GM12872 (cell line): ENCODE measurements at regions not wholly inside any gene's neighbourhood (a gene's known extent, or its start where the extent isn't known, plus 50 kb on each side); places are given as distances from the start of the nearest gene placed in this dataset.

ENCODE experiments used
- CTCF ChIP-seq: IDR thresholded peaks from 3 replicates; pipeline ENCODE4 v1.5.1; 2011; ENCODE audit warnings: low read depth, mild to moderate bottlenecking, low read length, moderate library complexity; ENCODE audit not compliant: insufficient read depth

GRCh38 chr6:91352321-91352720 is 765.4 kb upstream of the MAP3K7 start:
- no peak for TF ChIP-seq CTCF

GRCh38 chr6:91350146-91350908 is 763.5 kb upstream of the MAP3K7 start:
- TF ChIP-seq CTCF, result no peak

- TF ChIP-seq CTCF, result no peak
Observed at GRCh38 chr6:91341473-91341872, 754.6 kb upstream of the MAP3K7 start.

GRCh38 chr6:91340896-91341395 is 754.1 kb upstream of the MAP3K7 start:
- no peak for TF ChIP-seq CTCF

- TF ChIP-seq CTCF, result peak; percentile 16; the same call in 1 of the 3 replicates
Observed at GRCh38 chr6:91337967-91338366, 751.1 kb upstream of the MAP3K7 start.

GRCh38 chr6:91330896-91331295 is 744.0 kb upstream of the MAP3K7 start:
- no peak for TF ChIP-seq CTCF

- no peak for TF ChIP-seq CTCF
Observed at GRCh38 chr6:91328241-91328640, 741.4 kb upstream of the MAP3K7 start.
